Keratinocyte (primary cell): ENCODE measurements at regions not wholly inside any gene's neighbourhood (a gene's known extent, or its start where the extent isn't known, plus 50 kb on each side); places are given as distances from the start of the nearest gene placed in this dataset.

Experiments
- EZH2 ChIP-seq: IDR thresholded peaks from one replicate; pipeline ENCODE4 v1.6.1; 2012; ENCODE audit warnings: inconsistent platforms, mild to moderate bottlenecking, low read length, moderate library complexity
- TF ChIP-seq, protein P1 (sequence below), 3 experiments: IDR thresholded peaks in 1 of 3; conservative IDR thresholded peaks in 1 of 3; optimal IDR thresholded peaks in 1 of 3; 2 replicates in 2 of 3; 3 replicates in 1 of 3; pipeline versions ENCODE3 to v1.5.1; 2011; ENCODE audit warnings: low read length in 3 of 3, mild to moderate bottlenecking in 3 of 3, moderate library complexity in 2 of 3, control low read depth in 1 of 3, inconsistent platforms in 1 of 3; ENCODE audit not compliant: insufficient read depth in 2 of 3; ENCODE audit errors: extremely low read depth in 1 of 3

DNA sequence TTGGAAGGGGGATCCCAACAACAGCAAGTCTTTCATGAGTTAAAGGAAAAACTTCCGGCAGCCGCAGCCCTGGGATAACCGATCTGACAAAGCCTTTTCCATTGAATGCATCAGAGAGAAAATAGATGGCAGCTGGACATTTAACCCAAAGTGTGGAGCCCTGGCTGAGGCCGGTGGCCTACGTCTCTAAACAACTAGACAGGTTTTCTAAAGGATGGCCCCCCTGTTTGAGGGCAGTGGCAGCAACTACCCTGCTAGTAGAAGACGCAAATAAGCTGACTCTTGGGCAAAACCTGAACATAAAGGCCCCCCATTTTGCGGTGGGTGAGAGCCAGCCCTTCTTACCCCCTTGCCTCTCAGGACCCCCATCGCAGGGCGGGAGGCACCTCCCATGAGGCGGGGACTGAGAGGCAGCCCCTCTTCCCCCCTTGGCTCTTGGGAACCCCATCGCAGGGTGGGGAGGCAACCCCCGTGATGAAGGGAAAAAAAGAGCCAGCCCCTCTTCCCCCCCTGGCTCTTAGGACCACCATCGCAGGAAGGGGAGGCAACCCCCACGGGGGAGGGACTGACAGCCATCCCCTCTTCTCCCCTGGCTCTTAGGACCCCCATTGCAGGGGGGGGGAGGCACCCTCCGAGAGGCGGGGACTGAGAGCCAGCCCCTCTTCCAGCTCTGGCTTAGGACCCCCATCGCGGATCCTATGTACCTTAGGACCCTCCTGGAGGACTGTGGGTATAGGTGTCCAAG, 2422.9 kb upstream of the PCDH20 start:
- no peak for TF ChIP-seq EZH2
- TF ChIP-seq, protein P1, sequence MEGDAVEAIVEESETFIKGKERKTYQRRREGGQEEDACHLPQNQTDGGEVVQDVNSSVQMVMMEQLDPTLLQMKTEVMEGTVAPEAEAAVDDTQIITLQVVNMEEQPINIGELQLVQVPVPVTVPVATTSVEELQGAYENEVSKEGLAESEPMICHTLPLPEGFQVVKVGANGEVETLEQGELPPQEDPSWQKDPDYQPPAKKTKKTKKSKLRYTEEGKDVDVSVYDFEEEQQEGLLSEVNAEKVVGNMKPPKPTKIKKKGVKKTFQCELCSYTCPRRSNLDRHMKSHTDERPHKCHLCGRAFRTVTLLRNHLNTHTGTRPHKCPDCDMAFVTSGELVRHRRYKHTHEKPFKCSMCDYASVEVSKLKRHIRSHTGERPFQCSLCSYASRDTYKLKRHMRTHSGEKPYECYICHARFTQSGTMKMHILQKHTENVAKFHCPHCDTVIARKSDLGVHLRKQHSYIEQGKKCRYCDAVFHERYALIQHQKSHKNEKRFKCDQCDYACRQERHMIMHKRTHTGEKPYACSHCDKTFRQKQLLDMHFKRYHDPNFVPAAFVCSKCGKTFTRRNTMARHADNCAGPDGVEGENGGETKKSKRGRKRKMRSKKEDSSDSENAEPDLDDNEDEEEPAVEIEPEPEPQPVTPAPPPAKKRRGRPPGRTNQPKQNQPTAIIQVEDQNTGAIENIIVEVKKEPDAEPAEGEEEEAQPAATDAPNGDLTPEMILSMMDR (optimal IDR thresholded peaks at IDR 0.05 in 1 of 3, IDR thresholded peaks at IDR 0.05 in 1 of 3, conservative IDR thresholded peaks at IDR 0.05 in 1 of 3; ENCODE audit: extremely low read depth in 1 of 3, insufficient read depth in 2 of 3, low read length in 3 of 3) = no peak
